ENCODE measurements at regions not wholly inside any gene's neighbourhood (a gene's known extent, or its start where the extent isn't known, plus 50 kb on each side); places are given as distances from the start of the nearest gene placed in this dataset.

DNA sequence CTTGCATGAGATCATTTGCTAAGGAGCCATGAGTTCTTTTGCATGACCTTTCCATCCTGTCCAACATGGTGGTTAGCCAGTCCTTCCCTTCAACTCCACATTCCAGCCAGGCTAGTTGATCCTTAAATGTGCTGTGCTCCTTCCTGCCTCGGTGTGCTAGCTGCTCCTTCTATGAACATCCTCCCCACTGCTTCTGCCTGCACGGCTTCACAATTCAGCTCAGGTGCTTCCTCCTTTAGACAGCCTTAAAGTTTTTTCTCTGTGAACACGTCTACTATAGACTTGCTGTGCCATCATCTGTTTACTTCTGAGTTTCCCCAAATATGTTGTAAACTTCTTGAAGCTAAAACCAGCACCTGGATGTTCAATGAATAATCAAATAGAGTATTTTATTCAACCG is 95.5 kb downstream of the OTUD1 start:
- no peak overlapping the region for H3K4me2 ChIP-seq
- no peaks in the 10 kb centered on the region for H3K27me3 ChIP-seq (ENCODE audit: insufficient read depth, low read depth)
- H4K20me1 ChIP-seq (ENCODE audit: insufficient read depth): no peaks in the 10 kb centered on the region
- no peak for TF ChIP-seq CTCF (conservative IDR thresholded peaks at IDR 0.05; ENCODE audit: low read depth, low read length)
- H3K4me1 ChIP-seq (ENCODE audit: low read depth, poor library complexity, severe bottlenecking): no peaks in the 10 kb centered on the region
- H3K27ac ChIP-seq: no peak overlapping the region
- H3K79me2 ChIP-seq (ENCODE audit: insufficient read depth, low read depth): no peaks in the 10 kb centered on the region
- H3K4me3 ChIP-seq (IDR thresholded peaks at IDR 0.05; ENCODE audit: insufficient read depth, low read depth, low read length): no peak overlapping the region
- no peak overlapping the region for H2AFZ ChIP-seq (ENCODE audit: low read depth)
- H3K36me3 ChIP-seq (ENCODE audit: insufficient read depth): no peaks in the 10 kb centered on the region
- H3K9ac ChIP-seq: no peak overlapping the region

GRCh38 chr10:23534761-23535160 is 95.9 kb downstream of the OTUD1 start:
- no peak overlapping the region for H3K4me3 ChIP-seq (IDR thresholded peaks at IDR 0.05; ENCODE audit: insufficient read depth, low read depth, low read length)
- H3K79me2 ChIP-seq (ENCODE audit: insufficient read depth, low read depth): no peaks in the 10 kb centered on the region
- H4K20me1 ChIP-seq (ENCODE audit: insufficient read depth): no peaks in the 10 kb centered on the region
- no peak overlapping the region for H3K9ac ChIP-seq
- H3K4me2 ChIP-seq: no peak overlapping the region
- H3K27ac ChIP-seq: no peak overlapping the region
- H3K4me1 ChIP-seq (ENCODE audit: low read depth, poor library complexity, severe bottlenecking): no peaks in the 10 kb centered on the region
- no peaks in the 10 kb centered on the region for H3K27me3 ChIP-seq (ENCODE audit: insufficient read depth, low read depth)
- no peak for TF ChIP-seq CTCF (conservative IDR thresholded peaks at IDR 0.05; ENCODE audit: low read depth, low read length)
- H2AFZ ChIP-seq (ENCODE audit: low read depth): no peak overlapping the region
- H3K36me3 ChIP-seq (ENCODE audit: insufficient read depth): no peaks in the 10 kb centered on the region

DNA sequence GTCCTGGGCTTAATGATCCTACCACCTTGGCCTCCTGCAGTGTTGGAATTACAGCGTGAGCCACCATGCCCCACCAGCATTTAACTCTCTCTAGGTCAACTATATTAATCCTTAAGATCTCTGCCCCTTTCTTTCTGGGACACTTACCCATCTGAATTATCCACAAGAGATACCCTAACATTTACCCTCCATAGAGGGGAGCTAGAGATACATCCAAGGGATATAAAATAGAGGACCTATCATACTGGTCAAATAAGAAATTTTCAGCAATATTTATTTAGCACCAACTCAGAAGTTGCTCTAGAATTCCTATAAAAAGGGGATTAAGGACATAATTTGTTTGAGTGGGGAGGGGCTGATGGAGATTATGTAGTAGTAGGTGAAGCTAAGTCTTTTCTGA is 96.5 kb downstream of the OTUD1 start:
- Histone ChIP-seq H3K79me2 (ENCODE audit: insufficient read depth, low read depth) (no peaks in the 10 kb centered on the region), H3K36me3 (ENCODE audit: insufficient read depth) (no peaks in the 10 kb centered on the region), H2AFZ (ENCODE audit: low read depth) (no peak overlapping the region), H3K27me3 (ENCODE audit: insufficient read depth, low read depth) (no peaks in the 10 kb centered on the region), H3K4me2 (no peak overlapping the region), H3K27ac (no peak overlapping the region), H3K9ac (no peak overlapping the region), H3K4me3 (IDR thresholded peaks at IDR 0.05; ENCODE audit: insufficient read depth, low read depth, low read length) (no peak overlapping the region), H3K4me1 (ENCODE audit: low read depth, poor library complexity, severe bottlenecking) (no peaks in the 10 kb centered on the region), H4K20me1 (ENCODE audit: insufficient read depth) (no peaks in the 10 kb centered on the region)
- no peak for TF ChIP-seq CTCF (conservative IDR thresholded peaks at IDR 0.05; ENCODE audit: low read depth, low read length)

DNA sequence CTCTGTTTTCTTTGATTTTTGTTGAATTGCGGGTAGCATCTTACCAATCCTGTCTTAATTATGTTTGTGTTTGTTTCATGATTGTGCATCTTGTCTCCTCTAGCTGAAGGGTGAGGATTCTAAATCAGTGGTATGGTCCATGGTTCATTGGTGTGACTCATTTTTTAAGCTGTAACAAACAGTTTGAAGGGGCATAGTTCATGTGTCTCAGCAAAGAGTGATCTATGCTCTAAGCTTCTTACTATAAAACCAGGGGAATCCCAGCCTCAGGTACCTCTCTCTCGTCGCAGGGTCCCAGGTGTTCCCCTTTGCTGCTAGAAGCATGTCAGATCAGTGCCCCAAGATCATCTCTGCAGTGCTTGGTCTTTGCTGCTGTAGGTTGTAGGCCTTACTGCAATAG is 100.1 kb downstream of the OTUD1 start:
- Histone ChIP-seq H3K27ac (no peak overlapping the region), H3K4me2 (no peak overlapping the region), H3K9ac (no peak overlapping the region), H4K20me1 (ENCODE audit: insufficient read depth) (no peaks in the 10 kb centered on the region), H3K79me2 (ENCODE audit: insufficient read depth, low read depth) (no peaks in the 10 kb centered on the region), H2AFZ (ENCODE audit: low read depth) (no peak overlapping the region), H3K27me3 (ENCODE audit: insufficient read depth, low read depth) (no peaks in the 10 kb centered on the region), H3K4me3 (IDR thresholded peaks at IDR 0.05; ENCODE audit: insufficient read depth, low read depth, low read length) (no peak overlapping the region), H3K36me3 (ENCODE audit: insufficient read depth) (no peaks in the 10 kb centered on the region), H3K4me1 (ENCODE audit: low read depth, poor library complexity, severe bottlenecking) (no peaks in the 10 kb centered on the region)
- no peak for TF ChIP-seq CTCF (conservative IDR thresholded peaks at IDR 0.05; ENCODE audit: low read depth, low read length)

Data from KMS-11 (cell line).